Thoracic aorta (tissue), 2 donors: ENCODE measurements at regions not wholly inside any gene's neighbourhood (a gene's known extent, or its start where the extent isn't known, plus 50 kb on each side); places are given as distances from the start of the nearest gene placed in this dataset.

Source experiments
- ATAC-seq: fragments of 150-250 bp; one replicate; pipeline ENCODE4 v1.8.0; 2017; ENCODE audit warnings: low read depth; ENCODE audit not compliant: insufficient number of reproducible peaks, low FRiP score
- DNase-seq: peaks from one replicate; pipeline ENCODE4 v3.0.0-alpha.2; 2020; ENCODE audit warnings: low spot score
- H3K27ac ChIP-seq, 2 donors: fragments of 200-600 bp; sonication (generic); 1 replicate in 1 of 2; 2 replicates in 1 of 2; pipeline ENCODE4 v1.5.1; 2016; ENCODE audit warnings: mild to moderate bottlenecking in 2 of 2, moderate library complexity in 2 of 2
- H3K27me3 ChIP-seq: fragments of 200-600 bp; sonication (generic); replicated peaks from 2 replicates; pipeline ENCODE4 v1.6.0; 2016; ENCODE audit warnings: mild to moderate bottlenecking; ENCODE audit not compliant: insufficient read depth
- H3K36me3 ChIP-seq: fragments of 200-600 bp; sonication (generic); one replicate; pipeline ENCODE4 v1.5.1; 2016
- H3K4me1 ChIP-seq, 2 donors: fragments of 200-600 bp; sonication (generic); 1 replicate in 1 of 2; 2 replicates in 1 of 2; pipeline versions ENCODE4 v1.5.1 to v1.6.0; 2016; ENCODE audit warnings: low read depth in 2 of 2, mild to moderate bottlenecking in 1 of 2; ENCODE audit not compliant: control insufficient read depth in 1 of 2
- H3K4me3 ChIP-seq: fragments of 200-600 bp; sonication (generic); 2 replicates; pipeline ENCODE4 v1.5.1; 2016; ENCODE audit warnings: mild to moderate bottlenecking
- H3K9me3 ChIP-seq: fragments of 200-600 bp; sonication (generic); 2 replicates; pipeline ENCODE4 v1.5.1; 2016
- TF ChIP-seq, protein P1 (sequence below): fragments of 200-600 bp; sonication (generic); IDR thresholded peaks from one replicate; pipeline ENCODE4 v1.5.1; 2019; ENCODE audit warnings: antibody characterized with exemption

DNA sequence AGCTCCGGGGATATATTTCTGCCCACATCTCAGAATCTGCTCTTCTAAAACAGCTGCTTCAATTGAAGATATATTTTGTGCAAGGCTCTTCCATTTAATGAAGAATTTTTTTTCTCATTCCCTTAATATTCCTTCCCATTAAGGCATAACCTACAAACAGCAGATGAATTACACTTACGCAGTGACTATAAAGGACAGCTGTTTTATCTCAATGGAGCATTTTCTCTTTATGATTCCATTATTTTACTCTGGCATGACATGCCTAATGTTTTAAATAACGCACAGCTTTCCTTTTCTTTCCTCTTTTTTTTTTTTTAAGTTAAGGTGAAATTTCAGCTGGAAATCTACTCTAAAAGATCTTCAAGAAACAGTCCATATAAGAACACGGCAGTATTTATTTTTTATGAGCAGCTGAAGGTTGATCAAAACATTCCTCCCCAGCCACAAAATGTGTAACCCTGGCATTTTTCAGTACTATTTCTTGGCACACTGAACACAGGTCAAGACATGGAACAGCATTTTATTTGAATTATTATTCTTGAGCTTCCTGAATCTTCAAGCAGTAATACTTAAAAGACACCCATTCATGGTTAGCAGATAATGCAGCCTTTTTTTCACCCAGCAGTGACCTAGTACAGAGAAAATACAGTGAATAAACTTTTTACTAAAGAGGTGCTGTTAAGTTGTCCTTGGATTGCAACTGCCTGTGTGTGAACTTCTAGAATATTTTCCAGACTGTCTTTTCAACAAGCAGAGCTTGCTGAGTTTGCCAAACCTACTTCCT lies 118.1 kb upstream of the FOXN3 start:
- Histone ChIP-seq H3K36me3 (no peaks in the 10 kb centered on the region), H3K4me1 (peaks cover 0 to 25% of the 10 kb centered on the region in 2 donors), H3K27ac (no peak overlapping the region), H3K9me3 (no peaks in the 10 kb centered on the region), H3K4me3 (no peak overlapping the region), H3K27me3 (no peaks in the 10 kb centered on the region)
- ATAC-seq (no peak), DNase-seq (no peak)
- TF ChIP-seq, protein P1, sequence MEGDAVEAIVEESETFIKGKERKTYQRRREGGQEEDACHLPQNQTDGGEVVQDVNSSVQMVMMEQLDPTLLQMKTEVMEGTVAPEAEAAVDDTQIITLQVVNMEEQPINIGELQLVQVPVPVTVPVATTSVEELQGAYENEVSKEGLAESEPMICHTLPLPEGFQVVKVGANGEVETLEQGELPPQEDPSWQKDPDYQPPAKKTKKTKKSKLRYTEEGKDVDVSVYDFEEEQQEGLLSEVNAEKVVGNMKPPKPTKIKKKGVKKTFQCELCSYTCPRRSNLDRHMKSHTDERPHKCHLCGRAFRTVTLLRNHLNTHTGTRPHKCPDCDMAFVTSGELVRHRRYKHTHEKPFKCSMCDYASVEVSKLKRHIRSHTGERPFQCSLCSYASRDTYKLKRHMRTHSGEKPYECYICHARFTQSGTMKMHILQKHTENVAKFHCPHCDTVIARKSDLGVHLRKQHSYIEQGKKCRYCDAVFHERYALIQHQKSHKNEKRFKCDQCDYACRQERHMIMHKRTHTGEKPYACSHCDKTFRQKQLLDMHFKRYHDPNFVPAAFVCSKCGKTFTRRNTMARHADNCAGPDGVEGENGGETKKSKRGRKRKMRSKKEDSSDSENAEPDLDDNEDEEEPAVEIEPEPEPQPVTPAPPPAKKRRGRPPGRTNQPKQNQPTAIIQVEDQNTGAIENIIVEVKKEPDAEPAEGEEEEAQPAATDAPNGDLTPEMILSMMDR: no peak

DNA sequence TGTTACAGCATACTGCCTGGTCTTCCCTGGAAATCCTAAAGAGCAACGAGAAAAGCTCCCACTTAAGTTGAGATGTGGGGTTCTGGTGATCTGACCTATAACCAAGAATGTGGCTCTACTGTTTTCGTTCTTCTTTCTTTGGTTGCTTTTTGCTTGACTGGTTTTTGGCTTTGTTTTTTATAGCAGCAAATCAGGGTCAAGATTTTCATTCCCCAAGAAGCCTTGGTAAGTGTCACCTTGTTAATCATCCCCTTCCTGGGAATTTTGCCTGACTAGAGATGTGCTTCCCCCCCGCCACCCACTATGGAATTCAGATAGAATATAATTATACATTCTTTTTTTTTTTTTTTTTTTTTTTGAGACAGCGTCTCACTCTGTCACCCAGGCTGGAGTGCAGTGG lies 116.7 kb upstream of the FOXN3 start:
- no peak overlapping the region for H3K4me3 ChIP-seq
- no peak overlapping the region for H3K27ac ChIP-seq
- H3K9me3 ChIP-seq: no peaks in the 10 kb centered on the region
- no peaks in the 10 kb centered on the region for H3K36me3 ChIP-seq
- no peak for ATAC-seq
- DNase-seq: no peak
- H3K27me3 ChIP-seq: no peaks in the 10 kb centered on the region
- TF ChIP-seq, protein P1: no peak
- peaks cover 0 to 25% of the 10 kb centered on the region in 2 donors for H3K4me1 ChIP-seq

DNA sequence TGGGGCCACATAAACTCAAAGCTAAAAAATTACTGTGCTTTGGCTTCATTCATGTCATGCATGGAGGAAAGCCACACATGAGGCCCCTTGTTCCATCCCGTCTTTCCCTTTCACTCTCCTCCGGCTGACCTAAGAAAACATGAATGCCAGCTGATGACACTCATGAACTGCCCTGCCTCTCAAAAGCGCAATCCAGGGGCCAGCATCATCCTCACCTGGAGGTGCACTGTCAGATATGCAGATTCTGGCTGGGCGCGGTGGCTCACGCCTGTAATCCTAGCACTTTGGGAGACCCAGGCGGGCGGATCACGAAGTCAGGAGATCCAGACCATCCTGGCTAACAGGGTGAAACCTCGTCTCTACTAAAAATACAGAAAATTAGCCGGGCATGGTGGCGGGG lies 116.1 kb upstream of the FOXN3 start:
- no peaks in the 10 kb centered on the region for H3K9me3 ChIP-seq

DNA sequence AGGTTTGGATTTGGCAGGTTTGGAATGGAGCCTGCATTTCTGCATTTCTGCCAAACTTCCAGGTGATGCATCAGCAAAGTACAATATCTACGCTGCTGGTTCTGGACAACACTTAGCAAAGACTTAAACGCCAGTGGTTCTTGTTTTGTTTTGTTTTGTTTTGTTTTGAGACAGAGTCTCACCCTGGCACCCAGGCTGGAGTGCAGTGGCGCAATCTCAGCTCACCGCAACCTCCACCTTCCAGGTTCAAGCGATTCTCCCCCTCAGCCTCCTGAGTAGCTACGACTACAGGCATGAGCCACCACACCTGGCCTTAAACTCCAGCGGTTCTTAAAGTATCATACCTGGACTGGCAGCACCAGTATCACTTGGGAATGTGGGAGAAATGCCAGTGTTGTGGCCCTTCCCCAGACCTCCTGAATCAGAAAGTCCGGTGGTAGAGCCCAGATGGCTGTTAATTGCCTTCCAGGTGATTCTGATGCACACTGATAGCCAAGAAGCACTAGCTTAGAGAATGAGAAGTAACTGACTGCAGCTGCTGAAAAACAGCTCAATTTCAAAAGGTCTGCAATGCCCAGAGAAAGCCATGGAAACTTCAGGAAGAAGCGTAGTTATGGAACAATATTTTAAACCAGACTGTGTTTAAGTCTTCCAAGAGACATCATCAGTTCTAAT lies 114.8 kb upstream of the FOXN3 start:
- Histone ChIP-seq H3K4me1 (peaks cover 0 to 25% of the 10 kb centered on the region in 2 donors), H3K4me3 (no peak overlapping the region), H3K27me3 (no peaks in the 10 kb centered on the region), H3K36me3 (no peaks in the 10 kb centered on the region), H3K9me3 (no peaks in the 10 kb centered on the region), H3K27ac (no peak overlapping the region)
- TF ChIP-seq, protein P1: no peak
- no peak for DNase-seq
- no peak for ATAC-seq

More for the DNA sequence above, 116.1 kb upstream of the FOXN3 start:
- Histone ChIP-seq H3K27ac (no peak overlapping the region), H3K36me3 (no peaks in the 10 kb centered on the region), H3K4me3 (no peak overlapping the region), H3K4me1 (peaks cover 0 to 25% of the 10 kb centered on the region in 2 donors), H3K27me3 (no peaks in the 10 kb centered on the region)
- TF ChIP-seq, protein P1: no peak
- ATAC-seq: no peak
- DNase-seq: no peak

DNA sequence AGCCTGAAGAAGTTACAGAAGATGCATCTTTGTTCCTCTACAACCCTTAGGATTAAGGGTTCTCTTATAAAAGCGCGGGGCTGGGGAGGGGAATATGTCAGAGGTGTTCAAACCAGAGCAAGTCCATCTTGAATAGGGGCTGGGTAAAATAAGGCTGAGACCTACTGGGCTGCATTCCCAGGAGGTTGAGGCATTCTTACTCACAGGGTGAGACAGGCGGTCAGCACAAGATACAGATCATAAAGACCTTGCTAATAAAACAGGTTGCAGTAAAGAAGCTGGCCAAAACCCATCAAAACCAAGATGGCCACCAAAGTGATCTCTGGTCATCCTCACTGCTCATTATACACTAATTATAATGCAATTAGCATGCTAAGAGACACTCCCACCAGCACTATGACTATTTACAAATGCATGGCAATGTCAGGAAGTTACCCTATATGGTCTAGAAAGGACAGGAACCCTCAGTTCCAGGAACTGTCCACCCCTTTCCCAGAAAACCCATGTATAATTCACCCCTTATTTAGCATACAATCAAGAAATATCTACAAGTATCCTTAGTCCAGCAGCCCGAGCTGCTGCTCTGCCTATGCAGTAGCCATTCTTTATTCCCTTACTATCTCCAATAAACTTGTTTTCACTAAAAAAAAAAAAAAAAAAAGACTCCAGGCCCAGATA lies 108.1 kb upstream of the FOXN3 start:
- H3K4me3 ChIP-seq: no peak overlapping the region
- no peaks in the 10 kb centered on the region for H3K4me1 ChIP-seq
- H3K9me3 ChIP-seq: peaks cover 7% of the 10 kb centered on the region
- TF ChIP-seq, protein P1: no peak
- no peak overlapping the region for H3K27ac ChIP-seq
- ATAC-seq (no peak), DNase-seq (no peak)
- no peaks in the 10 kb centered on the region for H3K27me3 ChIP-seq
- no peaks in the 10 kb centered on the region for H3K36me3 ChIP-seq
